Left kidney (tissue), 1 donor: ENCODE measurements at regions not wholly inside any gene's neighbourhood (a gene's known extent, or its start where the extent isn't known, plus 50 kb on each side); places are given as distances from the start of the nearest gene placed in this dataset.

Experiments
- DNase-seq: peaks from one replicate; pipeline ENCODE4 v3.0.0-alpha.2; 2013

GRCh38 chr9:115733318-115734110, 420.1 kb upstream of the PAPPA start:
- no peak for DNase-seq

DNA sequence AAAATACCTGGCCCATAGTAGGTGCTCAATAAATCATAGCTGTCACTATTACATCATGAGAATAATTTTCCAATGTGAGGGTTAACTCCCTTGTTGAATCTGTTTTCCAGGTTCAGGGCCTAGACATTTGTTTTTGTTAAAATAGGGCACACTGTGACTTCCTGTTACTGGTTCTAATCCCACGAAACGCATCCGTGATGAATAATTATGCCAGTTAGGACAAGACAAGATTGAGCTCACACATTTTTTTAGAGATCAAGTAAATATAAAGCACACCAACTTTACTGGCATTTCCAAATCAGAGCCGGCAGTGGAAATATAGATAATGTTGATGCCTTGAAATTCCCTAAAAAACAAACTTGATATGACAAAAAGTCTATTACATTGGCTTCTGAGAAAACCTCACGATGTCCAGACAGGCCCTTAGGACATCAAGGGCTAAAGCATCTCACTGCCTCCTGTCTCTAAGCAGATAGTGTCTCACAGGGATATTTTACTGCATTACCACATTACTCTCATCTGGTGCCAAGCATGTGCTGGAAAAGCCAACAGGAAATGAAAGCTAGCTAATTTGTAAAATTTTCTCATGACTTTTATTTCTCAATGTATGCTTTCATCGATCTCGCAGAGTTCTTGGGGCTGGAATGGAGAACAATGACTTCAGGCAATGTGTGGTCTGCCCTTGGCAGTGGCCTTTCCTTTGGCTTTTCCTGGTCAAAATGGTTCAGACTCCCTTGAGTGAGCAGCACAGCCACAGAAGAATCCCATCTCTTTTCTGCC, 414.3 kb upstream of the PAPPA start:
- no peak for DNase-seq

GRCh38 chr9:115740986-115741385, 412.6 kb upstream of the PAPPA start:
- DNase-seq, result no peak

DNA sequence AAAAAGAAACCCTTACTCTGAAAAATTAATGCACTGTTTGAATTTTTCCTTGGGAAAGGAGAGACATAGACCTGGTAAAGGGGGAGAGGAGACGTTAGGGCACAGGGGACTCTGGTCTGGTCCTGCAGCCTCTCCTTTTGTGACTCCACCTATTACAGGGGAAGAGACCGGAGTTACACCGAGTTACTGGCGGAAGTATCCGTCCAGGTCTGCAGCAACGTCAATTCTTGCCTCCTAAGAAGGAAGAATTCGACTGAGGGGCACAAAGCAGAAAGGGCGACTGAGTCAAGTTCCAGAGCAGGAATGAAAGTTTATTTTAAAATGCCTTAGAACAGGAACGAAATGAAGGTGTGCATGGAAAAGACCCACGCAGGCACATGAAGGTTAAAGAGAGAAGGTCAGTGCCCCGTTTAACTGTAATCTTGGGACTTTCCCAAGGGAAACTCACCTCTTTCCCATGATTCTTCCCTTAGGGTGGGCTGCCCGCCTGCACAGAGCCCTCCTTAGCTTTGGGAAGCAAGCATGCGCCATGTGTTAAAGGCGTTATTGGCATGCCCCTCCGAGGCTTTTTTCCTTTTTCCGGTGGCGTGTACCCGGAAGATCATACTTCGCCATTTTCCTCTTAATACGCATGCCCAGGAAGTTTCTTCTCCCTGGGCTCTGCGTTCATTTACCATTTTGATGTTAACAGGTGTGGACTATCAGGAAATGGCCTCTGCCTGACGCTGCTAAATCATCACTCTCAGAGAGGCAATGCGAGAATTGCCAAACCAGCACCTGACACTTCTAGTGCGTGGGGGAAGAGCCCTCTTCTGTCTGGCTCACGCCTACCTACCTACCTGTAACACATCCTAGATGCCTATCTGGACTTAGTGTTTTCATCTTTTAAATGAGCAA, 409.6 kb upstream of the PAPPA start:
- no peak for DNase-seq

GRCh38 chr9:115746496-115746895, 407.1 kb upstream of the PAPPA start:
- DNase-seq, result no peak

DNA sequence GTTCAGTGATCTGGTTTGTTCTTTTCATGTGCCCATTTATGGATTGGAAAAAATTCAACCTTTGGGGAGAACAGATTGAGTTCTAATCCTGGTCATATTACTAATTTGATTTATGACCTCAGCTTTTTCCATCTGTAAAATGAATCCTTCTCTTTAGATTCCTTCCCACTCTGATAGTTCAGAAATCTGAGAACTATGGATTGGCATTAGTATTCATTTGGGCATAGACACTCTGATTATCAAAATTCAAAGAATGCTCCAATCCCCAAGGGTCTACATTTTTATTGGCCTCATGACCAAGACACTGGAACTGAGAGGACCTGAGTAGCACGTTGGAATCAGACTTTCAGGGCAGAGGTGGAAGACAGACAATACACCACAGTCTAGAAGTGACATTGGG, 405.9 kb upstream of the PAPPA start:
- no peak for DNase-seq

- DNase-seq, result no peak
Observed at GRCh38 chr9:115756736-115757135, 396.9 kb upstream of the PAPPA start.

DNA sequence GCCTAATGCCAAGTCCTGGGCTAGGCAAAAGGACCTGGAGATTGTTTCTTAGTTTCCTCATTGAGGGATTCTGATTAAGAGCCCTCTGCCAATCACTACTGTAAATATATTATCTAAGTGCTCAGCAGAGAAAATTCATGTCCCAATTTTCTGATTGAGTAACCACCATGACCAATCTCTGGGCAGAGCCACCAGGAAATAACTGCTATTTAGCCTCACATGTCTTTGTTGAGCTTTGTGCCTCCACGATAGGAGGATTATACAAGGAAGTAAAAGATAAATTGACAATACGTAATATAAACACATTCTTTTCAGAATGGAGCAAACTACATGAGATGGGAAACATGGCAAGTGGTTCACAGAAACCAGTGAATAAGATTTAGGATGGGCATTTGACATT, 396.1 kb upstream of the PAPPA start:
- DNase-seq, result no peak

DNA sequence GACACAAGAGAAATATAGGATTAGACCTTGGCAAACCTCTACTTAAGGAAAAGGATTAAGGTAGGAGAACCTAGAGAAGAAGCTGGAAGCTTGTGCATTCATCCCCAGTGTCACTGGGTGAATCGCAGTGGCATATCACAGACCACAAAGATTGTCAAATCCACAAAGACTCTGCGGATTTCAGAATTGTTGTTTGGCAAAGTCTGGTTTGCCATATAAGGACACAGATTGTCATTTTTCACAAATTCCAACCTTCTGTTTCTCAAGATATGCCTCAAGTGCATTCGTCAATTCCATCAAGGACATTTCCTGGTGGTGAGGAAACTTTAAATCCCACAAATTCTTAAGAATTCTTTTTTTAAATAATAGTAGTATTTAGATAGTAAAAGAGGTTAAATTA, 395.1 kb upstream of the PAPPA start:
- no peak for DNase-seq

- DNase-seq, result no peak
Observed at GRCh38 chr9:115759426-115759825, 394.2 kb upstream of the PAPPA start.

DNA sequence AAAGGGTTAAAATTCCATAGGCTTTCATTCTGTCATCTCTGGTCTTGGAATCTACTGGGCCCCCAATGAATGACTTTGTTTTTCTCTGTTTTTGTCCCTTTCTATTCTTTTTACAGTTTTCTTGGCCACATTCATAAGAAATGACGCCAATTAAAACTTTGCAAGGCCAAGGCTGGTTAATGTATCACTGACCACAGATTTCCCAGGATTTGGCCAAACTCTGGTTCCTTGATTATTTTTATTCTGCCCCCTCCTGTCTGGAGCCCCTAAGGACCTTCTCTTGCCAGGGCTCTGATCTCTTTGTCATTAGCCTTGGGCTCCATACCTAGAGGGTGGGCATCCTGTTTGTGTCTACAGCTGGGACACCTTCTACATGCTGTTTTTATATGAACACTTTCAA, 388.9 kb upstream of the PAPPA start:
- DNase-seq, result no peak

GRCh38 chr9:115765060-115765459, 388.5 kb upstream of the PAPPA start:
- DNase-seq, result no peak

- DNase-seq, result no peak
Observed at GRCh38 chr9:115766370-115766955, 387.1 kb upstream of the PAPPA start.

- DNase-seq, result no peak
Observed at GRCh38 chr9:115770521-115770920, 383.1 kb upstream of the PAPPA start.

- no peak for DNase-seq
Observed at GRCh38 chr9:115775659-115776058, 377.9 kb upstream of the PAPPA start.

DNA sequence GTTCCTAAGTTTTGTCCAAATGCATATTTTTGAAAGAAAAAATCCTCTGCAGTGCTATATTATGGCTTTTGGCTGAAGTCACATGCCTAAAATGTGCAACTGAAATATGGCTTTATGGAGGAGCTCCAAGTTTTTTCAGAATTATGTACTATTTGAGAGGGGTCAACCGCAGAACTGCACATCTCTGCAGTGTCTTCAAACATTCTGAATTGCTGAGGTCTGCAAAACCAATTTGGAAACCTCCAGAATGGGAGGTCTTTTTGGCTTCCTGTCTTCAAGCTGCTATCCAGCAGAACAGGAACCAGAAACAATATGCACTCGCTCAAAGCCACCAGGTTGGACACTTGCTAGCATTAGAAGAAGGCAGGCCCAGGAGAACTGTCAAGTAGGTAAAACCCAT, 376.0 kb upstream of the PAPPA start:
- peak; percentile 17 for DNase-seq

- DNase-seq, result no peak
Observed at GRCh38 chr9:115781070-115781736, 372.4 kb upstream of the PAPPA start.

DNA sequence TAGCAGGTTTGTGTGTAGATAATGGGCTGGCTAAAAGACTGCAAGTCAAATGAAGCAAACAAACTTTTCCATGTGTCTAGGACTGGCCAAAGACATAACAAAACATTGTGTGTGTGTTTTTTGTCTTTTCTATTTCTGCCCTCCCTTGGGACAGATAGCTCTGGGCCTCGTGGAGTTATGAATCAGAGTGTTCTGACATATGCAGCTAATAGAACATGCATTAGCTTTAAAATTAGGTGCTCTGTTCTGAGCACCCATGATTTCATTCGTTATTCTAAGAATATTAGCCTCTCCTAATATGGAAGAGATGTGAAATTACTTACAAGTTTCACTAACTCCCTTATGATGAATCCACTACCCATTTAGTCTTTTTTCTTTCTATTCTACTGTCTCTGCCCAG, 367.3 kb upstream of the PAPPA start:
- DNase-seq, result no peak

DNA sequence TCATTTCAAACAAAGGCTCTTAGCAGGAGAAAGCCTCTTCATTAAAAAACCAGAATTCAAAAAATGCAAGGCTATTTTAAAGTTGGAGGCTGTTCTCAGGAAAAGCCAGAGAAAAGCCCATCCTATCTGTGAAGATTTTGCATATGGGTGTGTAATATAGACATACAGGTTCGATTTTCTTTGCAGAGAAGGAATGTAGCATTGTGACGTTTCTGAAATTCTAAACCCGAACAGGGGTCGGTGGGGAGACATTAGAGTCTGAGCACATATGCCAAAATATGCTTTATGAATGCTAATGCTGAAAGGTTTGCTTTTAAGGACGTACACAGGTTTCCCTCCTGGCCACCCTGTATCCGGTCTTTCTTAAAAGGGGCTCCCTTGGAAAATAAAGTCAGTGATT, 363.1 kb upstream of the PAPPA start:
- no peak for DNase-seq

GRCh38 chr9:115794921-115795475, 358.6 kb upstream of the PAPPA start:
- no peak for DNase-seq

GRCh38 chr9:115799734-115800133, 353.9 kb upstream of the PAPPA start:
- no peak for DNase-seq
